HG03280 (cell line): ENCODE measurements at regions not wholly inside any gene's neighbourhood (a gene's known extent, or its start where the extent isn't known, plus 50 kb on each side); places are given as distances from the start of the nearest gene placed in this dataset.

Experiments used
- ATAC-seq: cut with Tn5 transposase; IDR thresholded peaks from one replicate; pipeline ENCODE4 v1.9.1; 2021; ENCODE audit warnings: mild to moderate bottlenecking, moderate library complexity; ENCODE audit not compliant: unreplicated experiment

DNA sequence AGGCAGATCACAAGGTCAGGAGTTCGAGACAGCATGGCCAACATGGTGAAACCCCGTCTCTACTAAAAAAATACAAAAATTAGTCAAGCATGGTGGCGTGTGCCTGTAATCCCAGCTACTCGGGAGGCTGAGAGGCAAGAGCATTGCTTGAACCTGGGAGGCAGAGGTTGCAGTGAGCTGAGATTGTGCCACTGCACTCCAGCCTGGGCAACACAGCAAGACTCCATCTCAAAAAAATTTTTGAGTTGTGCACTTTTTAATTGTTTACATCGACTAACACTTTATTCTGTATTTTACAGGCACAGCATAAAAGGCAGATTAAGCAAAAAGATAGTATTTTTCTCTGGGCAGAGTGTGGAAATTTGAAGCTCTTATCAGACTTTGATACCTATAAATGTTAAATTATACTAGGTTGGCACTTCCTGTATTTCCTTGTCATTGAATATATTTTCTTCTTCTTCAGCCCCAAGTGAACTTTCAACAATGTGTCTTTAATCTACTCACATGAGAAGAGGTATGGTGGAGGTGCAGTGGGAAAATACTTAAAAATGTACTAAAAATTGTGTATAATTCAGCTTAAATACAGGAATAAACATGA lies 180.6 kb upstream of the ELL2 start:
- no peak for ATAC-seq

- no peak for ATAC-seq
These were observed 180.1 kb upstream of the ELL2 start for GRCh38 chr5:96141749-96142148.

GRCh38 chr5:96140496-96140895 lies 178.8 kb upstream of the ELL2 start:
- ATAC-seq = no peak

DNA sequence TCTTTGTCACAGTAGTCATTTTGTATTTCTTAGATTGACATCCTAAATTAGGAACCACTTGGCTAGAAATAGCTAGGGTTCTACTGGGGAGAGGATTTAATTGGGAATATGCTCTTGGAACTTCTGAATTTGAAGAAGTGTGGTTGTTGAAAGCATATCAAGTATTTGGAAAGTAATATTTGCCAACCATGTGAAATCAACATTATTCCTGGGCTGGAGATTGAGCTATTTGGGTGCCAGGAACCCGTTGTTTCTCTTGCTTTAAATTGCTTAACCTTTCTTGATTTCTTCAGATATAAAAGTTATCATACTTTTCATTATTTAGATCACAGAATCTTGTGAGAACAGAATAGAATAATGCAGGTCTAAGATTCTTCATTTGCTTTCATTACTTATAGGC lies 178.4 kb upstream of the ELL2 start:
- ATAC-seq = no peak

- ATAC-seq = no peak
These were observed 173.2 kb upstream of the ELL2 start for GRCh38 chr5:96134886-96135285.

GRCh38 chr5:96133341-96134079 lies 171.9 kb upstream of the ELL2 start:
- ATAC-seq = no peak

DNA sequence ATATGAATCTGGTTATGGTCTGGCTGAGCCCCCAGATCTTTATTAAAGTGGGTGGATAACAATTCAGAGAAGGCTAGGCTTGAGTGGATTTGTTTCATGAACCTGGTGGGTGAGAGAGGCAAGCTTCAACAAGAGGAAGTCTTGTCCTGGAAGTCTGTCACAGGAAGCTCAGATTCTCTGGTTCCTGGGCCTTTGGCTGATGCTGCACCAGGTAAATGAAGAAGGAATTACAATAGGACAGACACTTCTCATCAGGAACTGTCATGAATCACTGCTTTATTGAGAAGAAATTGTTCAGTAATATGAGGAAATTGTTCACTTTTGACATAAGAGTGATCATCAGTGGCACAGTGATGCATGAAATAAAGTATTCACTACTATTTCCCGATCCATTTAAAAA lies 167.6 kb upstream of the ELL2 start:
- ATAC-seq = no peak

- no peak for ATAC-seq
These were observed 166.7 kb upstream of the ELL2 start for GRCh38 chr5:96128204-96128864.

GRCh38 chr5:96127538-96127937 lies 165.9 kb upstream of the ELL2 start:
- no peak for ATAC-seq

GRCh38 chr5:96125231-96125891 lies 163.7 kb upstream of the ELL2 start:
- ATAC-seq = no peak

DNA sequence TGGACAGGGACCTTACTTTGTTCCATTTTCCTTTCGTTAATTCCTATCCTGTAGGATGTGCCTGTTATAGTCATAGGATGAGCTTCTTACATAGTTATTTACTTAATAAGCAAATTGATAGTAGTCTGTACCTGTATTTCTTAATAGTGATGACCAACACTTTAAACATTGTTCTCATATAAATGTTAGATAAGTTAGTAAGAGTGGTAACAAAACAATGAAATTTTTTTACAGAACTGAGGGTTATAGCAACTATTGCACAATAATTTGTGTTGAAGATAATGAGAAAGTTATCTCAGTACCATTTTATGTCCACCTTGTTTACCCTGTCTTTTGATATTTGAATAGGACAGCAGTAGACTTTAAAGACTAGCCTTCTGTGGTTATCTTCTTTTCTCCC lies 162.9 kb upstream of the ELL2 start:
- ATAC-seq = no peak

- ATAC-seq = no peak
These were observed 161.8 kb upstream of the ELL2 start for GRCh38 chr5:96123418-96123817.

- no peak for ATAC-seq
These were observed 159.7 kb upstream of the ELL2 start for GRCh38 chr5:96121364-96121763.

DNA sequence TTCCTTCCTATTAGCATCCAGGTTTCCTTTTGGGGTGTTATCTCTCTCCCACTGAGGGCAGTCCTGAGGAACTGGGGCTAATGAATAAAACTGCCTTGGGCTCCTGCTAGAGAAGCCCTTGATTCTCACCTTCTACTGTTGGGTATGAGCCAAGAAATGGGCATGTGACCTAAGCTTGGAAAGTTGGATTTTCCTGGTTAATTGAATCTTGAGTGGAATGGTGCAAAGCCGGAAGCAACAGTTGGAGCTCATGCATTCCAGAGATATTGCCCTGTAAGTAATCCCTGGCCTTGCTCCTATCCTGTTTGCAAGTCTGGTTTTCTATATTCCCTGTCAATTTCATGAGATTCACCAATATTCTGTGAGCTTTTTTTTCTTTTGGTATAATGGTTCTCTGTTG lies 158.5 kb upstream of the ELL2 start:
- ATAC-seq = no peak

GRCh38 chr5:96117771-96118651 lies 156.4 kb upstream of the ELL2 start:
- ATAC-seq = no peak

GRCh38 chr5:96115147-96115807 lies 153.6 kb upstream of the ELL2 start:
- ATAC-seq = no peak

DNA sequence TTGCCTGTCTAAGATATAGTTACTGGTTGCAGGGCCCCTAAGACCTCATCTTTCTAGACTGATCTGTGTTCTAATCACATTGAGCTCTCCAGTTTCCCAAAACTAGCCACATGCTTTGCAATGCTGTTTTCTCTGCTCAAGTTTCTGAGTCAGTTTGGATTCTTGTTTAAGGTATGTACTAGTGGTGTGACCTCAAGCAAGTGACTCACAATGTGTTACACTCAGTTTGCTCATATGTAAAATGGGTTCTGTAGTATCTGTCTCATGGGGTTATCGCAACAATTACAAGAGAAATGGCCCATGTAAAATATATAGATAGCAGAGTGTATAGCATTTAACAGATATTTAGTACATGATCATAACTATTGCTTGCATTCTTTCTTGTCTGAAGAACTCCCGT lies 153.1 kb upstream of the ELL2 start:
- ATAC-seq = no peak

GRCh38 chr5:96113170-96113939 lies 151.7 kb upstream of the ELL2 start:
- no peak for ATAC-seq

DNA sequence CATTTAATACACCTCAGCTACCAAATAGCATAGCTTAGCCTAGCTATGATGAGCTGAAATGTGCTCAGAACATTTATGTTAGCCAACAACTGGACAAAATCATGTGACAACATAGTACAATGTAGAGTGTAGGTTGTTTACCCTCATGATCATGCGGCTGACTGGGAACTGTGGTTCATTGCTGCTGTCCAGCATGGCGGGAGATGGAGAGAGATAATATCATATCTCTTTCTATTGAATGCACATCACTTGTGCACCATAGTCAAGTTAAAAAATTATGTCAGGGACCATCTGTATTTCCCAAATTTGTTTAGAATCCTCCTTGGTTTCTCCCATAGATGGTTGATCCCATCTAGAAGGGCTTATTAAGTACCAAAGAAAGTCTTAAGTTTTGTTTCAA lies 151.1 kb upstream of the ELL2 start:
- no peak for ATAC-seq
